Common myeloid progenitor, CD34-positive (primary cell): ENCODE measurements at regions not wholly inside any gene's neighbourhood (a gene's known extent, or its start where the extent isn't known, plus 50 kb on each side); places are given as distances from the start of the nearest gene placed in this dataset.
"Not testable (repeated sequence)": the region's sequence is repeated elsewhere in the genome, so short reads cannot be mapped to it uniquely, and the experiment has no call there.

Experiments used
- CTCF ChIA-PET: fragments of 350-600 bp; sonication (Branson Sonifier 250); formaldehyde crosslinking; loops from one replicate; lab custom pipeline; 2021; ENCODE audit warnings: antibody characterized with exemption; lab: Charles Lee
- POLR2A ChIA-PET: fragments of 350-600 bp; sonication (Branson Sonifier 250); formaldehyde crosslinking; loops from one replicate; lab custom pipeline; 2021; ENCODE audit warnings: antibody characterized with exemption; lab: Charles Lee
- DNase-seq, 3 donors: peaks; one replicate each; pipeline versions ENCODE4 v3.0.0 to v3.0.0-alpha.2; 2013
- H3K27ac ChIP-seq, 2 experiments: 1 replicate in 1 of 2; 2 replicates in 1 of 2; pipeline ENCODE4 v1.7.0; 2013; ENCODE audit warnings: inconsistent platforms in 2 of 2, low read length in 2 of 2, mild to moderate bottlenecking in 2 of 2, low read depth in 1 of 2, moderate library complexity in 1 of 2; ENCODE audit not compliant: severe bottlenecking in 2 of 2, insufficient read depth in 1 of 2, poor library complexity in 1 of 2
- H3K27me3 ChIP-seq, 5 experiments: replicated peaks in 2 of 5; 1 replicate in 3 of 5; 2 replicates in 2 of 5; pipeline versions ENCODE4 v1.6.1 to v1.7.0; 2013; ENCODE audit warnings: low read length in 4 of 5, mild to moderate bottlenecking in 2 of 5, moderate library complexity in 2 of 5, inconsistent platforms in 1 of 5; ENCODE audit not compliant: insufficient read depth in 5 of 5, control insufficient read depth in 4 of 5
- H3K36me3 ChIP-seq, 4 experiments: 1 replicate in 2 of 4; 2 replicates in 2 of 4; pipeline versions ENCODE4 v1.6.1 to v1.7.0; 2013; ENCODE audit warnings: low read length in 3 of 4, control low read depth in 1 of 4, mild to moderate bottlenecking in 1 of 4; ENCODE audit not compliant: control insufficient read depth in 4 of 4, insufficient read depth in 4 of 4
- H3K4me1 ChIP-seq, 4 experiments: 1 replicate in 3 of 4; 2 replicates in 1 of 4; pipeline versions ENCODE4 v1.6.1 to v1.7.1; 2013; ENCODE audit warnings: low read length in 3 of 4, mild to moderate bottlenecking in 3 of 4, control low read depth in 1 of 4, inconsistent platforms in 1 of 4, moderate library complexity in 1 of 4; ENCODE audit not compliant: control insufficient read depth in 4 of 4, insufficient read depth in 4 of 4; ENCODE audit errors: control extremely low read depth in 1 of 4
- H3K4me3 ChIP-seq, 7 experiments: 1 replicate in 4 of 7; 2 replicates in 3 of 7; pipeline versions ENCODE4 v1.5.1 to v1.7.0; 2013; ENCODE audit warnings: mild to moderate bottlenecking in 7 of 7, low read length in 6 of 7, moderate library complexity in 6 of 7, inconsistent platforms in 2 of 7, low read depth in 2 of 7, control low read depth in 1 of 7; ENCODE audit not compliant: insufficient read depth in 4 of 7, control insufficient read depth in 1 of 7; ENCODE audit errors: extremely low read depth in 1 of 7
- H3K9me3 ChIP-seq, 5 experiments: 1 replicate in 4 of 5; 2 replicates in 1 of 5; pipeline versions ENCODE4 v1.6.1 to v1.7.1; 2013; ENCODE audit warnings: low read length in 4 of 5, mild to moderate bottlenecking in 2 of 5, inconsistent platforms in 1 of 5, low read depth in 1 of 5, moderate library complexity in 1 of 5; ENCODE audit not compliant: control insufficient read depth in 4 of 5, insufficient read depth in 2 of 5; ENCODE audit errors: control extremely low read depth in 1 of 5
- whole genome bisulfite sequencing: methylation state at CpG from one replicate; pipeline ENCODE4 v1.1.5; 2013; ENCODE audit not compliant: insufficient coverage; 5-methylcytosine and 5-hydroxymethylcytosine counted together

- 100% methylated on average over 1 of the region's 2 CpGs for WGBS
- Histone ChIP-seq H3K4me1 (no peaks in the 10 kb centered on the region), H3K4me3 (no peak overlapping the region), H3K27ac (no peak overlapping the region), H3K9me3 (peaks cover 0 to 1% (median 0%) of the 10 kb centered on the region in 5 experiments), H3K36me3 (no peaks in the 10 kb centered on the region), H3K27me3 (no peaks in the 10 kb centered on the region)
- POLR2A ChIA-PET = no interaction called here
- DNase-seq = no peak
- CTCF ChIA-PET = interaction anchor here (0.9 kb wide), 1 partner anchor 11 kb away, joined by 5 read pairs; no protein-coding TSS in a partner anchor
These were observed 288.4 kb upstream of the SATB1 start for GRCh38 chr3:18713577-18713951.

- no peak overlapping the region for H3K27ac ChIP-seq
- ChIA-PET CTCF (interaction anchor here (0.9 kb wide), 1 partner anchor 12 kb away, joined by 5 read pairs; no protein-coding TSS in a partner anchor), POLR2A (no interaction called here)
- 96% methylated on average over 6 of the region's 6 CpGs for WGBS
- H3K36me3 ChIP-seq = no peaks in the 10 kb centered on the region
- no peak for DNase-seq
- H3K4me3 ChIP-seq = no peak overlapping the region
- H3K9me3 ChIP-seq = peaks cover 0 to 1% (median 0%) of the 10 kb centered on the region in 5 experiments
- H3K27me3 ChIP-seq = no peaks in the 10 kb centered on the region
- no peaks in the 10 kb centered on the region for H3K4me1 ChIP-seq
These were observed 287.8 kb upstream of the SATB1 start for GRCh38 chr3:18712713-18713576.

GRCh38 chr3:18704326-18704725, 279.2 kb upstream of the SATB1 start:
- ChIA-PET POLR2A (no interaction called here), CTCF (no interaction called here)
- no peak for DNase-seq
- Histone ChIP-seq H3K27me3 (no peaks in the 10 kb centered on the region), H3K4me1 (no peaks in the 10 kb centered on the region), H3K9me3 (peaks cover 0 to 16% (median 2%) of the 10 kb centered on the region in 5 experiments), H3K36me3 (no peaks in the 10 kb centered on the region), H3K27ac (no peak overlapping the region), H3K4me3 (no peak overlapping the region)

DNA sequence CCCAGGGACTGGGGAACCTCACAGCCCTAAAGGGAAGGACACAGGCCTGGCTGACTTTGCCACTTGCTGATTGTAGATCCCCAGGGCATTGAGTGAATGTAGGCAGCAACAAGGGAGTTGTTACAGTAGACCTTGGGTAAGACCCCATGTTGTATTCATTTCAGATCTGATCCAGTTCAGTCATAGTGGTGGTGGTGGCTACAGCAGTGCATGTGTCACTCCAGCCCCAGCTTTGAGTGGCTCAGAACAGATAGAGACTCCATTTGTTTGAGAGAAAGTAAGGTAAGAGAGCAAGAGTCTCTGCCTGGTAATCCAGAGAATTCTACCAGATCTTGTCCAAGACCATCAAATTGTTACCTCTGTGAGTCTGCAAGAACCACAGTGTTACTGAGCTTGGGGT, 278.7 kb upstream of the SATB1 start:
- H3K4me3 ChIP-seq = no peak overlapping the region
- DNase-seq = no peak
- CTCF ChIA-PET = no interaction called here
- no peaks in the 10 kb centered on the region for H3K27me3 ChIP-seq
- H3K27ac ChIP-seq = no peak overlapping the region
- H3K36me3 ChIP-seq = no peaks in the 10 kb centered on the region
- H3K4me1 ChIP-seq = no peaks in the 10 kb centered on the region
- POLR2A ChIA-PET = no interaction called here
- peaks cover 0 to 16% (median 2%) of the 10 kb centered on the region in 5 experiments for H3K9me3 ChIP-seq

DNA sequence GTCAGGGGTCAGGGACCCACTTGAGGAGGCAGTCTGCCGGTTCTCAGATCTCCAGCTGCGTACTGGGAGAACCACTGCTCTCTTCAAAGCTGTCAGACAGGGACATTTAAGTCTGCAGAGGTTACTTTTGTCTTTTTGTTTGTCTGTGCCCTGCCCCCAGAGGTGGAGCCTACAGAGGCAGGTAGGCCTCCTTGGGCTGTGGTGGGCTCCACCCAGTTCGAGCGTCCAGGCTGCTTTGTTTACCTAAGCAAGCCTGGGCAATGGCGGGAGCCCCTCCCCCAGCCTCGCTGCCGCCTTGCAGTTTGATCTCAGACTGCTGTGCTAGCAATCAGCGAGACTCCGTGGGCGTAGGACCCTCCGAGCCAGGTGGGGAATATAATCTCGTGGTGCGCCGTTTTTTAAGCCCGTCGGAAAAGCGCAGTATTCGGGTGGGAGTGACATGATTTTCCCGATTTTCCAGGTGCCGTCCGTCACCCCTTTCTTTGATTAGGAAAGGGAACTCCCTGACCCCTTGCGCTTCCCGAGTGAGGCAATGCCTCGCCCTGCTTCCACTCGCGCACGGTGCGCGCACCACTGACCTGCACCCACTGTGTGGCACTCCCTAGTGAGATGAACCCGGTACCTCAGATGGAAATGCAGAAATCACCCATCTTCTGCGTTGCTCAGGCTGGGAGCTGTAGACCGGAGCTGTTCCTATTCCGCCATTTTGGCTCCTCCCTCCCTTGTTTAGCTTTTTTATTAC, 268.6 kb upstream of the SATB1 start:
- DNase-seq, POLR2A ChIA-PET, H3K4me1 ChIP-seq, H3K9me3 ChIP-seq, H3K4me3 ChIP-seq, H3K27me3 ChIP-seq, H3K27ac ChIP-seq, H3K36me3 ChIP-seq, CTCF ChIA-PET: not testable (repeated sequence)
- WGBS = 97% methylated on average over 19 of the region's 33 CpGs

- no peaks in the 10 kb centered on the region for H3K4me1 ChIP-seq
- CTCF ChIA-PET = no interaction called here
These were observed 262.1 kb upstream of the SATB1 start for GRCh38 chr3:18687286-18687685.

DNA sequence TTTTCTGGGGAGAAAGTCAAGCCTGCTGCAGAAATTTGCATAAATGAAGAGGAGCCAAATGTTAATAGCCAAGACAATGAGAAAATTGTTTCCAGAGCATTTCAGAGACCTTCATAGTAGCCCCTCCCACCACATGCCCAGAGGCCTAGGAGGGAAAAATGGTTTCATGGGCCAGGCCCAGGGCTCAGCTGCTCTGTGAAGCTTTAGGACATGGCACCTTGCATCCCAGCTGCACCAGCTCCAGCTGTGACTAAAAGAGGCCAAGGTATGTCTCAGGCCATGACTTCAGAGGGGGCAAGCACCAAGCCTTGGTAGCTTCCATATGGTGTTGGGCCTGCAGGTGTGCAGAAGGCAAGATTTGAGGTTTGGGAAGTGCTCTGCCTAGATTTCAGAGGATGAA, 258.8 kb upstream of the SATB1 start:
- CTCF ChIA-PET = no interaction called here
- Histone ChIP-seq H3K27ac (no peak overlapping the region), H3K4me1 (no peaks in the 10 kb centered on the region), H3K9me3 (peaks cover 0 to 3% (median 0%) of the 10 kb centered on the region in 5 experiments), H3K36me3 (no peaks in the 10 kb centered on the region), H3K27me3 (no peaks in the 10 kb centered on the region), H3K4me3 (no peak overlapping the region)
- POLR2A ChIA-PET = no interaction called here
- DNase-seq = no peak

More at GRCh38 chr3:18687286-18687685, 262.1 kb upstream of the SATB1 start:
- Histone ChIP-seq H3K4me3 (no peak overlapping the region), H3K9me3 (peaks cover 0 to 3% (median 0%) of the 10 kb centered on the region in 5 experiments), H3K36me3 (no peaks in the 10 kb centered on the region), H3K27me3 (no peaks in the 10 kb centered on the region), H3K27ac (no peak overlapping the region)
- POLR2A ChIA-PET = no interaction called here
- no peak for DNase-seq
- WGBS = 83% methylated on average over 1 of the region's 4 CpGs
